Esophagus squamous epithelium (tissue), 4 donors: ENCODE measurements at regions not wholly inside any gene's neighbourhood (a gene's known extent, or its start where the extent isn't known, plus 50 kb on each side); places are given as distances from the start of the nearest gene placed in this dataset.

Source experiments
- POLR2A ChIP-seq, 4 donors: fragments of 450-650 bp; IDR thresholded peaks; one replicate each; pipeline ENCODE4 v1.6.1; 2017; ENCODE audit warnings: antibody characterized with exemption in 4 of 4, mild to moderate bottlenecking in 4 of 4, moderate library complexity in 3 of 4
- TF ChIP-seq, protein P1 (sequence below), 6 experiments: fragments of 450-650 bp in 4 of 6; fragments of 200-600 bp in 2 of 6; sonication (generic) in 2 of 6; IDR thresholded peaks; one replicate each; pipeline ENCODE4 v1.5.1; 2016 to 2019; ENCODE audit warnings: antibody characterized with exemption in 6 of 6, mild to moderate bottlenecking in 4 of 6, moderate library complexity in 4 of 6

DNA sequence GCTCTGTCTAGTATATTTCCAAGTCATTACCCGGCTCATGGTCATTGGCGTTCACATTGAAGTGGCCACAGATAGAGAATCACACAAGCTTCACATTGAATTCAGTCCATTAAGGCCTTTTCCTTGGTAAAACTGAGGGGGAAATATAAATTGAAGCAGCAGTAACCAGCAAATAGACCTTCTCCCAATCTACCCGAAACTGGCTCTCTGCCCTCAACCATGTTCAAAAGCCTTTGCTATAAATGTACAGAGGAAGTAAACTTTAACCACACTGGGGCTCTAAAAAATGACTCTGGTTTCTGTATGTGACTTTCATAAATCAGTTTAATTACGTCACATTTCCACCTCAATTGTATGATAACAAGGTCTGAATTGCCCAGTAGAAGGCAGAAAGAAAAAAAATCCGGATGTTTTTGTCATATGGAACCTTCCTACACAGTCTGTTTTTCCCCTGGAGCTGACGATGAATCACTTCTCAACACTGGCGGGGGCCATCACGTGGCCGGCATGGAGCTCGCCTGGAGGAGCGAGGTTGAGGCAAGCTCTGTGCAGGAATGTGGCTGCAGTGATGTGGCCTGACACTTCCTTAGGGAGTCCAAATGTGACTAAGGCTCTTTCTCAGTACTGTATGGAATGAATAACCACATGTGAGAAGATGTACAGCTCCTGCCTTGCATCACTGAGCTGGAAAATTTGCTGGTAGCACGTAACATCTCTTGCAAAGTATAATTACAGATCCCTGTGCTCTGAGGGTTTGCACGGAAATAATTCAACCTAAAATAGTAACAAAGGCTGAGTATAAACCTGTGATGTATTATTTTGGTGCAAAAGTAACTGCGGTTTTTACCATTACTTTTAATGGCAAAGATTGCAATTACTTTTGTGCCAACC, 58.6 kb upstream of the SNX9 start:
- TF ChIP-seq, protein P1, sequence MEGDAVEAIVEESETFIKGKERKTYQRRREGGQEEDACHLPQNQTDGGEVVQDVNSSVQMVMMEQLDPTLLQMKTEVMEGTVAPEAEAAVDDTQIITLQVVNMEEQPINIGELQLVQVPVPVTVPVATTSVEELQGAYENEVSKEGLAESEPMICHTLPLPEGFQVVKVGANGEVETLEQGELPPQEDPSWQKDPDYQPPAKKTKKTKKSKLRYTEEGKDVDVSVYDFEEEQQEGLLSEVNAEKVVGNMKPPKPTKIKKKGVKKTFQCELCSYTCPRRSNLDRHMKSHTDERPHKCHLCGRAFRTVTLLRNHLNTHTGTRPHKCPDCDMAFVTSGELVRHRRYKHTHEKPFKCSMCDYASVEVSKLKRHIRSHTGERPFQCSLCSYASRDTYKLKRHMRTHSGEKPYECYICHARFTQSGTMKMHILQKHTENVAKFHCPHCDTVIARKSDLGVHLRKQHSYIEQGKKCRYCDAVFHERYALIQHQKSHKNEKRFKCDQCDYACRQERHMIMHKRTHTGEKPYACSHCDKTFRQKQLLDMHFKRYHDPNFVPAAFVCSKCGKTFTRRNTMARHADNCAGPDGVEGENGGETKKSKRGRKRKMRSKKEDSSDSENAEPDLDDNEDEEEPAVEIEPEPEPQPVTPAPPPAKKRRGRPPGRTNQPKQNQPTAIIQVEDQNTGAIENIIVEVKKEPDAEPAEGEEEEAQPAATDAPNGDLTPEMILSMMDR (IDR thresholded peaks at IDR 0.05), result no peak
- TF ChIP-seq POLR2A (IDR thresholded peaks at IDR 0.05), result peak in 1 of 4 donors; percentile 17
